Skin epidermis (tissue), 12 donors: ENCODE measurements at regions not wholly inside any gene's neighbourhood (a gene's known extent, or its start where the extent isn't known, plus 50 kb on each side); places are given as distances from the start of the nearest gene placed in this dataset.
A peak's percentile ranks its signal among the peaks of the same experiment; 100 is the strongest.

Experiments
- H3K27ac ChIP-seq, 21 experiments: fragments of 200-600 bp; sonication (generic) in 11 of 21; one replicate each; pipeline ENCODE4 v1.5.0; 2020; ENCODE audit warnings: mild to moderate bottlenecking in 3 of 21, inconsistent platforms in 2 of 21, moderate library complexity in 2 of 21
- H3K4me3 ChIP-seq, 7 experiments: fragments of 200-600 bp; sonication (generic) in 2 of 7; one replicate each; pipeline ENCODE4 v1.5.0; 2020; ENCODE audit warnings: inconsistent platforms in 2 of 7, mild to moderate bottlenecking in 2 of 7, moderate library complexity in 1 of 7

DNA sequence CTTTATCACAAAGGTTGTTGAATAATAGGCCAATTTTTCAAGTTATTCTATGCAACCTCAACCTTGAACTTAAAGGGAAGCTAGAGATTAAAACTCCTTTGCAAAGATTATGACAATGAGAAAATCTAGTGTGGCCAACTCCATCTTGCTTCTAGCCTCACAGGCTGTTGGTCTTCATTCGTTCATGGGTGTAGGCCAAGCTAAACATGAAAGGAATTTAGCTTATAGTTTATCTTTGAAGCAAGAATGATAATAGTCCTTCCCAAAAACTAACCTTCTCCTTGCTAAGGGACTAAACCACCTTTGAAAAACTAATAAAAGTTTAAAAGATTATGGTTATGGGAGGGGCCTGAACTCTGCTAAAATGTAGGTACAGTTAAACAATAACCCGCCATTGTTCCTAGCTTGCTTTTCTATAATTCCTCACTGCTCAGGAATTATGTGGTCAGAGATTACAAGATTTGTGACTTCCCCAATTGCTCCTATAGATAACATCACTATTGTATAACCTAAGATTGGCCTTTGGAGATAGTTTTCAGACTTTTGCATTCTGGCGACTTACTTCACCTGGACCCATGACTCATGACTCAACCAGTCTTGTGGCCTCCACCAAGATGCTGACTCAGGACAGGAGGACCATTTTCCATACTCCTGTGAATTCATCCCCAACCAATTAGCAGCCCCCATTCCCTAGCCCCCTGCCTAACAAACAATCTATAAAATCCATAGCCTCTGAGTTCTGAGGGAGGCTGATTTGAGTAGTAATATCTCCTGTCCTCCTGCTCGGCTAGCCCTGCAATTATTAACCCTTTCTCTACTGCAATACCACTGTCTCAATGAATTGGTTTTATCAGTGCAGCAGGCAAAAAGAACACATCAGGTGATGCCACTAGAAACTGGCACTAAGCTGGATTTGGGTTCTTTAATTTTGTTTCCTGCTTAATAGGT lies 154.5 kb downstream of the CD83 start:
- Histone ChIP-seq H3K4me3 (no peak overlapping the region), H3K27ac (peak overlapping the region in 17 of 21 experiments; percentile 5 to 79 (median 63))

DNA sequence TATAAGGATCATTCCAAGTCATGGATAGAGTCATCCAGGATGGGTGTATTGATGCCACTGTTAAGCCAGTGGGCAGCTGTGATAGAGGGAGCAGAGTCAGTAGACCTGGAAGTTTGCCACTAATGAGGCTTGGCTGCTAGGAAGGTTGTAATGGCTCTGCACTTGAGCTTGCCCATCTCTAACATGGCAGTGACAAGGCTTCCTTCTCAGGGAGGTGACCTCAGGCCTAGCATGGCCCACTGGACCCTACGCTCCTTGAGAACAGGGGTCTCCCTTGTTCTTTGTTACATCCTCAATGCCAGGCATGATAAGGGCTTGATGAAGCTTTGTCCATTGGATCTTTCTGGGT lies 155.1 kb downstream of the CD83 start:
- Histone ChIP-seq H3K4me3 (no peak overlapping the region), H3K27ac (peak overlapping the region in 13 of 21 experiments; percentile 2 to 72 (median 50))

DNA sequence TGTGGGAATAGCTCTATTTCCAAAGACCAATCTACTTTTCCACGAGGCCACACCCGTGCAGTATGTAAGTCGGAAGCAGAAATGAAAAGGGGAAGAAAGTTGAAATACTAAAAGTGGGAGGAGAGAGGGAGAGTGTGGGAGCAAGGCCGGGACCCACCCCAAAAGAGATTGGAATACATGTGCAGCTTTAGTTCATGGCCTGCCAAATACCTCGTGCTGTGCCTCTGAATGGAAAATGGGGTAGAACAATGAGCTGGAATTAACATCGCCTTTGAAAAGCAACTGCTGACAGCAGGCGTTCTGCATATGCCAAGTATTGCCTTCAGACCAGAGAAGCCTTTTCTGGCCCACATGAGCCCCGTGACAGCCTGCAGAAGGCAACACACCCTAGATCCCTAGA lies 155.6 kb downstream of the CD83 start:
- Histone ChIP-seq H3K27ac (peak overlapping the region in 12 of 21 experiments; percentile 2 to 84 (median 67)), H3K4me3 (no peak overlapping the region)

DNA sequence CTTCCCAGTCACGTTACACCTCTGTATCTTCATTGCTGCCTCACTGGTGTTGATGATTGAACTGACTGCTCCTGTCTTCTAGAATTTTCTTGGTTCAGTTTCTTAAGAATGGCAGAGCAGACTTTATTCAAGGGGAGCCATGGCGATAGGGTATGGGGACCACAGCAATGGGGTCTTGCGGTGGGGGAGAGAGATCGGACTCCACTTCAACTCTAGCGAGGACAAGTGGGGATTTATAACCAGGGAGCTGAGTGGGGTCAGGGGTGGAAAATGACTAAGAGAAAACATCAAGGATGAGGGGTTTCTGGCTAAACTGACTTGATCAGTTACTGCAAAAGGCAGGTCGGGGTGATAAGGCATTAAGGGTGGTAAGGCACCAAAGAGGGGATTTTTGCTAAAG lies 156.4 kb downstream of the CD83 start:
- peak overlapping the region in 19 of 21 experiments; percentile 12 to 84 (median 68) for H3K27ac ChIP-seq
- no peak overlapping the region for H3K4me3 ChIP-seq

DNA sequence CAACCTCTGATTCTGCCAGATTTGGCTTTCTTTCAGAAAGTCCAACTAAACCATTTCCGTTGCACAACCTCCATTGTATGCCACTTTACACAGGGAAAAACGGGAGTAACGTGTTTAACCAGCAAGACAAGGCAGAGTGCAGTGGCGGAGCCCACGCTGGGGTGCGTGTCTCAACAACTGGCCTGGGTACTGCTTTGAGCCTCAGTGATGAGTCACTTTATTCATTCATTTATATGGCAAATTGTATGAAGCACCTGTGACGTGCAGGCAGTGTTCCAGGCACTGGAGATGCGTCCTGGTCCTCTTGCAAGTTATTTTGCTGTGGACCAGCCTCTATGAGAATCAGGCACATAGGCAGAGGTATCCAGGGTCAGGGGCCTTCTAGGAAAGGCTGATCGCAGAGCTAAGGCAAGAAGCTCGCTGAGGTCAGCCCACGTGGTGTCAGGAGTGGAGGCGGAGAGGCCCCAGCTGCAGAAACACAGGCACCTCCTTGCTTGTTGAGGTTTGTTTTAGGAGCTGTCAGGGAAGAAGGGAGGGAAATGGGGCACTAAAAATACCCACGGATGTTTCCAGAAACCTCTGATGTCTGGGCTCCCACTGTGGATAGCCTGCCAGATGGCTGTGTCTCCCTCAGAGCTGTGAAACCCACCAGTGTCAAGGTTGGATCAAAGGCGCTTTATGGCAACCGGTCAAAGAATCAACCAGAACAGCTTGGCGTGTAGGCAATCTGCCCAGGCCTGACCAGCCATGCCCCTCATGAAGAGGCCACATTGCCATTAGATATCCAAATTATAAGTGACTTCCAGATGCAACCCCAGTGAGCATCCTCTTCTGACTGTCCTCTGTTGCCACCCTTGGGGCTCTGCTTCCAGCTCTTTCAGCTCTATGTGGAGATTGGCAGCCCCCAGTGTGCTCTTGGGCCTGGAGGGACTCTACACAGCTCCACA lies 157.2 kb downstream of the CD83 start:
- no peak overlapping the region for H3K4me3 ChIP-seq
- peak overlapping the region in 19 of 21 experiments; percentile 8 to 84 (median 75) for H3K27ac ChIP-seq

DNA sequence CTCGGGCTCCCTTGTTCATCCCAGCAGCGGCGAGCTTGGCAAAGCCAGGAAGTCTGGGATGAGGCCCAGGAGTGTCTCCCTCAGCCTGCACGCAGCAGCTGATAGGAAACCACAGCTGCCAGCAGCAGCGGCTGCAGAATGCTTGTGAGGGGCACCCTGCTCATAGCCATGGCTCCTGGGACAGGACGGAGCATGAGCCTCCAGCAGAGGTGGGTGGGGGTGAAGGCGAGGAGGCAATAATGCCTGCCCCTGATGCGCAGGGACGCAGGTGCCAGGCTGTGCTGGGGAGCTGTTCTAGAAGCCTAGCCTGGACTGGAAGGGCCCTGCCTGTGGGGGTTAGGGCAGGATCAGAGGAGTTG lies 157.9 kb downstream of the CD83 start:
- Histone ChIP-seq H3K27ac (peak overlapping the region in 17 of 21 experiments; percentile 35 to 84 (median 72)), H3K4me3 (no peak overlapping the region)

DNA sequence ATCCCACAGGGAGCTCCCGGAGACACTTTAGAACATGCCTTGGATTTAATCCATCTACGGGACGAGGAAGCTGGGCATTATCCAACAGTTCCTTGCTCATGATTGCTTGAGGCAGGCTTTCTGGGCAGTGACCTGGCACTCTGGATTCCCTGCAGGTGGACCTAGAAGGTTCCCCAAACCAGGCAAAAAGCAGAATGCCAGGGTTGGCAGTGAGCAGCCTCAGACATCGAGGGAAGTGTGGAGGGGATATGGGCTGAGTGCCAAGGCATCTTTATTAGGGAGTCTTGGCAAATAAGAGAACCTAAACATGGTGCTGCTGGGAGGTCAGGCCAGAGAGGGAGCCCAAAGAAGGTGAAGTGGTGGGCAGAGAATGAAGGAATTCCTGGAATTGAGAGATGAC lies 158.5 kb downstream of the CD83 start:
- H3K27ac ChIP-seq, result peak overlapping the region in 15 of 21 experiments; percentile 11 to 84 (median 73)
- H3K4me3 ChIP-seq, result no peak overlapping the region

DNA sequence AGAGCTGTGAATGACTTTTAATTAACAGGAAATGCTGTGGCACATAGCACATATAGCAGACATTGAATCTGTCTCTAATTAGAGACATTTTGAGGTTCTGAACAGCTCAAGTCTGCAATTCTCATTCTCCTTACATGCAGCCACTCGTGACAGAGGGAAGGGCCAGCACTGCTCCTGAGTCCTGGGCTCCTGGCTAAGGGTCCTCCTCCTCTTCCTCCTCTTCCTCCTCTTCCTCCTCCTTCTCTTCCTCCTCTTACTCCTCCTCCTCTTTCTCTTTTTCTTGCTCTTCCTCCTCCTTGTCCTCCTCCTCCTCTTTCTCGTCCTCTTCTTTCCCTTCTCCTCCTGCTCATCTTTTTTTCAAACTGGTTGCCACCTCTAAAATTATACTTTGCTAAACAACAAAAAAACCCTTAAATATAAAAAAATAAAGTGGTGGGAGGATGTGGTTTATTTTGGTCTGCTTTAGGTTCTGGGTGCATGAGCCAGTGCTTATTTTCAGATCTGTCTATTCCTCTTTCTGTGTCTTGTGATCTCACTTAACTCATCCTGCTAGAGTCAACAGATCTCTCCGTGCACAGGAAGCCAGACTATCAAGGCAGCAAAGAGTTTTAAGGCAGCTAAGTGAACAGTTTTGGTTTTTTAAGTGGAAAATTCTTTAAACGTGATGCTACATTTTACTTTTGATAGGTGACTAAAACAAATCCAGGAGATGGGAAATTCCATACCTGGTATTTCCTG lies 159.3 kb downstream of the CD83 start:
- Histone ChIP-seq H3K4me3 (no peak overlapping the region), H3K27ac (peak overlapping the region in 17 of 21 experiments; percentile 8 to 88 (median 62))

DNA sequence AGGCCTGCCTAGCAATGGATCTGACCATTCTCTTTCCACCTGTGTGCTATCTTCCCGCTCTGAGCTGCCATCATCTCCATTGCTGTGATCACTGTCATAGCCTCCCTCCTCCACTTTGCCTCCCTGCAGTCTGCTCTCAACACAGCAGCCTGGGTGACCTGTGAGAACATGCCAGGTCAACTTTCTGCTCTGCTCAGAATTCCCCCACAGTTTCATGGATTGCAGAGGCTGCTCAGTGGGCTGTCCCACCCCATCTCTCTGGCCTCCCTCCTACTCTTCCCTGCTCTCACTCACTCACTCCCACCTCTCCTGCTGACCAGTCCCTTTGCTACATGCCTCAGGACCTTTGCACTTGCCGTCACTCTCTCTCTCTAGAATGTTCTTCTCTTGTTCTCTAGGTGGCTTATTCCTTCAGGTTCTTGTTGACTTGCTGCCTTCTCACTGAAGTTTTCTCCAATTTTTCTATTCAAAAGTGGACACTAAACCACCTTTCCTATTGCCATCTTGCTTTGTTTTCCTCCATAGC lies 159.9 kb downstream of the CD83 start:
- no peak overlapping the region for H3K4me3 ChIP-seq
- peak overlapping the region in 13 of 21 experiments; percentile 8 to 88 (median 61) for H3K27ac ChIP-seq

DNA sequence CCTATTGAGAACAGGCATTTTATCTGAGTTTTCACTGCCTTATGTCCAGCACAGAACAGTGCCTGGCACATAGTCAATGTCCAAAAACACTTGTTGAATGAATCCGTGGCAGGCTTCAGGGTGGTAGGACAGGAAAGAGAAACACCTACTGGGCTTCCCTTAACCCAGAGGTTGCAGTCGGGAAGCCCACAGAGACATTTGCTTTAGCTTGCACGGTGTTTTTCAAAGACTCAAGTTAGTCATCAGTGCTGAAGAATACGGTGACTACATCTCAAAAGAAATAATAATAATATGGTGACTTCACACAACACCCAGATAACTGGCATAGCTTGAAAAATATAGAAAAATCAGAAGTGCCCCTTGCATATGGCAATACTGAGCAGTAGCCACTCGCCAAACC lies 160.4 kb downstream of the CD83 start:
- Histone ChIP-seq H3K4me3 (no peak overlapping the region), H3K27ac (peak overlapping the region in 7 of 21 experiments; percentile 36 to 88 (median 79))

DNA sequence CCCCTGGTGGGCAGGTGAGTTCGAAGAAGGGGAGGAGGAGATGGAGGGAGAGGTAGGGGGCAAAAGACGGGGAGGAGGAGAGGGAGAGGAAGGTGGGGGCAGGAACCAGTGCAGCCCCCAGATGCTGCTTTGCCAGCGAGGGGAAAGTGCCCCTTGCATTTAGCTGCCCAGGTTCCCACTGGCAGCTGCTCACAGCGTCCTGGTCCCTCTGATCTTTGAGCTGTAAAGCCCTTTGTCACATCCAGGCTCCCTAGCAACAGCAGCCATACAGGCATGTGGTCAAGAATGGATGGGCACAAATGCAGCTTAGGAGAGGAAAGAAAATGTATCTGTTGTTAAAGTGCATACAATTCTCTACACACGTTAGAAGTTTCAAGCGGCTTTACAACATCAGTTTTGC lies 160.9 kb downstream of the CD83 start:
- H3K27ac ChIP-seq, result no peak overlapping the region
- no peak overlapping the region for H3K4me3 ChIP-seq

DNA sequence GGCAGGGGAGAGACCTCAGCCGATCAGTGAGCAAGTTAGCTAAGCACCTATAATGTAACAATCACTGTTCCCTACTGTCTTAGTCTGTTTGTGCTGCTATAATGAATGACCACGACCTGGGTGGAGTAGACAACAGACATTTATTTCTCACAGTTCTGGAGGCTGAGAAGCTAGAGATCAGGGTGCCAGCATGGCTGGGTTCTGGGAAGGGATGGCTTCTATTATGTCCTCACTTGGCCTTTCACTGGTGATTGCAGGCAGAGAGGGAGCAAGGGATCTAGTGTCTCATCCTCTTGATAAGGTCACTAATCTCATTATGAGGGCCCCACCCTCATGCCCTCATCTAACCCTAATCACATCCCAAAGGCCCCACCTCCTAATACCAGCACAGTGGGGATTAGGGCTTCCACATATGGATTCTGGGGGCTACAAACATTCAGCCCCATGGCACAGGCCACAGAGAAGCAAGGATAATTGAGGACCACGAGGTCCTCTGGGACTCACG lies 162.5 kb downstream of the CD83 start:
- H3K4me3 ChIP-seq, result no peak overlapping the region
- H3K27ac ChIP-seq, result no peak overlapping the region

DNA sequence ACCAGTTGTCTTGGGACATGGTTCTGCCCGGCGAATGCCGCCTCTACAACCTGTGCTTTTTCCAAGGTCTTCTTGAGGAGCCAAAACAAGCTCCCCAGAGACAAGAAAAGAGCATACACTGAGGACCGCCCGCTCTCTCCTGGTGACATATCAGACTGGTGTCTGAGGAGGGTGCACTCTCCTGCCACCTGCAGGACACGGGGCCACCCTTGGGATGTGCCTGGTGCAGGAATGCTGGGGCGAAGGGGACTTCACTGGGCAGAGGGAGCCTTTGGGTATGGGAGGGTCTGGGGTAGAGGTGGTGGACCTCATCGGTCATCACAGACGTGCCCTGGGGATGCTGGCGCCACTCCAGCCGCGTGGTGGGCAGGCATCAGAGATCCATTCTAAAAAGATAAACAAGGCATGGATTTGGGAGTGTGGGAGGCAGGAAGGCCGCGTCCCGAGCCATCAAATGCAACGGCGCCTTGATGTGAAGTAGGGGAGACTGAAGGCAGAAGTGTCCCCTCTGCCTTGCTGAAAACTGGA lies 163.3 kb downstream of the CD83 start:
- H3K27ac ChIP-seq, result no peak overlapping the region
- no peak overlapping the region for H3K4me3 ChIP-seq

DNA sequence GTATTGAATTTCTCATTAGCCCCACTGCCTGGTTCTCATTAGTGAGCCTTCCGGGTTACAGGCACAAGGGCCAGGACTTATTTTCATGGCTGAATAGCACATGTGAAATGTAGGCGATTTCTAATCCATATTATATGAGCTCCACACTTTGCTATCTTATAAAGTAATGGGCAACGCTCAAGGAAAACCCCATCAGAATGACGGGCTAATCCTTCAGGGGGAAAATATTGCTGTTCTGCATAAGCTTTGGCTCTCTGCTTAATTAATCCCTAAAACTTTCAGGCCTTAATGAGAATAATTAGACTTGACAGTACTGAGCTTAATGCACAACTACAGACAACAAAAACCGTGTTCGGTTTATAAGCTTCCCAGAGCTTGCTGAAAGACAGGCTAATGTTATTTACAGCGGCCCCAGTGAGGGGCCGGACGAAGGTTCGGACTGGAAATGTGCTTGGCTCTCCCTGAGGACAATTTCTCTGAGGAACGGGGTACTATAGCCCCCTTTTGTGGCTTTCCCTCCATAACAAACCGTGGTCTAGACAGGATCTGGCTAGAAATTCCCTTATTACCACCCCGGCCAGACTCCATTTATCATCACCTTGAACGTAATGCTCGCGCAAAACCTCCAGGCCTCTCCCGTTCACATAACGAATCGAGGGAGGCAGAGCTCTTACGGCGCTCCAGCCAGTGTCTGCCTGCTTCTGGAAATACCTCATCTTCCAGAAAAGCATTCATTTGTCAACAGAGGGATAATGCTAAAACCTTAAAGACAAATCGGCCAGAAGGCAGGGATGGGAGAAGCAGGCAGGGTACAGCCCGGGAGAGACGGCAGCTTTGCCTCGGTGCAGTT lies 164.5 kb downstream of the CD83 start:
- Histone ChIP-seq H3K27ac (no peak overlapping the region), H3K4me3 (no peak overlapping the region)

DNA sequence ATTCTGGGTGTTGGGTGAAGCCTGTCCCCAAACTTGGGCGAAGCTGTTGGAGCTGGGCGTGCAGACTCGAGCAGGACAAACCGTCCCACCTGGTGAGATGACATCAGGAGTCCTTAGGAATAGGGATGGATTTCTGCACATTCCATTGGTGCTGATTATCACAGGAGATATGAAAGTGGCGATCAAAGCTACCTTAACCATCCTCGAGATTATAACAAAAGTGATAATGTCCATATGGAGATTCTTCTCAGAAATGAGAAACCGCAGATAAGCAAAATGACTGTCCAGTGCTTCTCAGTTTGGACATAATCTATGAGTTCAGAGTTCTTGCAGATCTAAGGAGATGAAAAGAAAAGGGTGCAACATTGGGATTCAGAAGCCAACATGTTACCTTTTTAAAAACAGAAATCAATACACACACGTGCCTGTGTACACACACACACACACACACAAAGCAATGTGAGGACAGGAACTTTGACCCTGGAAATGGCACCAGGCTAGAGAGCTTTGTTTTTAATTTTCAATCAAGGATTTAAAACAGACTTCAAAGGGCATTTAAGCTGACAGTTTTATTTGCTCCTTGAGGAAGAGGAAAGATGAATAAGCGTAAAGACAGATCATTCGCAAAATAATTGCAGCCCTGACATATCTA lies 165.4 kb downstream of the CD83 start:
- no peak overlapping the region for H3K27ac ChIP-seq
- no peak overlapping the region for H3K4me3 ChIP-seq

DNA sequence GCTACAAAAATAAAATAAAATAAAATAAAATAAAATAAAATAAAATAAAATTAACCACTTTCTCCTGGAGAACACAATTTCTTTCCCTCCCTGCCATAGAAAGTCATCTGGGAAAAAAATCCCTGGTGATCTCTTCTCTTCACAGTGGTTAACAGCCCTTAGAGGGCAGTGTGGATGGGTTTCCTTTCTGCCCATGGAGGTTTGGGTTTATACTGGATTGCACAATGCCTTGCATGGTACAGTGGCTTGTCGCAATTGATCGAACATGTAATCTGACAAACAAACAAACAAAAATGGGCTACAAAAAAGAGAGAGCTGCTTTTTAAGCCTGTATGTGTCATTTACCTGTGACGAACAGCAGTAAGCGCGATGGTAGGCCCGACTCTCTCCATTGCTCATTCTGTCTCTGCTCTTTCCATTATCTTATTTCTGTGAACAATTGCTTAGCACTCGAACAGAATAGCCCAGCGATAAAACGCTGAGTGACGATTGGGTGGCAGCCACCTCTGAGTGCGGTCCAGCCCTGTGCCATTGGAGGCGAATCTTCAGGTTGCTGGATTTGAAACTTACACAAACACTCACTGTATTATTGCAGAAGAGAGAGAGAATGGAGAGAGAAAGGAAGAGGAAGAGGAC lies 166.1 kb downstream of the CD83 start:
- Histone ChIP-seq H3K4me3 (no peak overlapping the region), H3K27ac (no peak overlapping the region)

DNA sequence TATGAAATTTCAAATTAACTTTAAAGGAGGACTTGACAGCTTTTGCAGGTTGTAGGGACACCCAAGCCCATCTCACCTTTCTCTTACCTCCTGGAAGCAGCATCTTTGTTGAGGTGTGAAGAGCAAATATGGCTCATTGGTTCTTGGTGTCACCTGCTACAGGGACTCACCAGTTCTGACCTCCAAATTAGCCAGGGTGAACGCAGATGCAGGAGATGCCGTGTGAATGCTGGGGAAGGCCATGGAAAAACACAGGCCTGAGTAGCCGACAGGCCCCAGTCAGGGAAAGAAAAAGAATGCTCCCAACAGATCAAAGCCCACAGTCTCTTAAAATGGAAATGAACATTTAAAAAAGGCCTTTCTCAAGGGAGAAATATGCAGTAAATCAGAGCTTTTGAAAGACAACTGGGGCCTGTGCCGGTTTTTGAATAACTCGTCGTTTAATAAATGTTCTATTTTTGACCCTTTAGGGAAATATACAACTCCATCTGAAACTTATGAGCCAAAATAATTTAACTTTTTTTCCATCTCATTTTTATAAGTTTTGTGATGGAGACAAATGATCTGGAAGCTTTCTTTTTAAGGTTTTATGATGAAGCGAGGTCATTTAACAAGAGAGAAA lies 167.5 kb downstream of the CD83 start:
- Histone ChIP-seq H3K4me3 (no peak overlapping the region), H3K27ac (no peak overlapping the region)
